Brain microvascular endothelial cell (primary cell): ENCODE measurements at regions not wholly inside any gene's neighbourhood (a gene's known extent, or its start where the extent isn't known, plus 50 kb on each side); places are given as distances from the start of the nearest gene placed in this dataset.

Experiments
- DNase-seq: peaks from one replicate; pipeline ENCODE4 v3.0.0-alpha.2; 2020
- H3K27ac ChIP-seq: fragments of 250-450 bp; sonication (Bioruptor Pico); 2 replicates; pipeline ENCODE4 v1.5.1; 2020; ENCODE audit warnings: mild to moderate bottlenecking, moderate library complexity
- H3K27me3 ChIP-seq: fragments of 250-450 bp; sonication (Bioruptor Pico); replicated peaks from 2 replicates; pipeline ENCODE4 v1.5.1; 2020; ENCODE audit warnings: mild to moderate bottlenecking
- H3K36me3 ChIP-seq: fragments of 250-450 bp; sonication (Bioruptor Pico); replicated peaks from 2 replicates; pipeline ENCODE4 v1.5.1; 2020; ENCODE audit warnings: mild to moderate bottlenecking
- H3K4me3 ChIP-seq: 2 replicates; pipeline ENCODE4 v1.5.1; 2011; ENCODE audit warnings: low read depth, mild to moderate bottlenecking, control low read depth, low read length, moderate library complexity
- in situ Hi-C: cut with HindIII; loops from 2 replicates; pipeline ENCODE4 v1.10.0; 2017; ENCODE audit warnings: low sequenced_read_pairs, low pct_ligation_motif_present
- TF ChIP-seq, protein P1 (sequence below): IDR thresholded peaks from 2 replicates; pipeline ENCODE4 v1.5.1; 2011; ENCODE audit warnings: low read depth, mild to moderate bottlenecking, moderate library complexity, low read length, control low read depth, inconsistent platforms; ENCODE audit errors: missing control alignments

DNA sequence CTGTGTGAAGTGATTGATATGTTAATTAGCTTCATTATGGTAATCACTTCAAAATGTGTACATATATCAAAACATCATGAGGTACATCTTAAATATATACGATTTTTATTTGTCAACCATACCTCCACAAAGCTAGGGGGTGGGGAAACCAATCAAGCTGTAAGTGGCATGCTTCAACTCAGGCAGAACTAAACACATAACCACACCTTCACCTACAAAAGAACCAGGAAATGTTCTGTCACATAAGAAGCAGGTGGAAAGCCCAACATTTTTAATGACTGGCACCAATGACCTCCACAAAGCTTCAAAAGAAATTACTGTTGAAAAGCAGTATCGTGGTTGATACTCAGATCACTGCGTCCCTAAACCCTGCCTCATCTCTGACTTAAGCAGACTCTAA lies 867.7 kb upstream of the EEF2KMT start:
- no peak overlapping the region for H3K27ac ChIP-seq
- in situ Hi-C loops, result no loop called here

DNA sequence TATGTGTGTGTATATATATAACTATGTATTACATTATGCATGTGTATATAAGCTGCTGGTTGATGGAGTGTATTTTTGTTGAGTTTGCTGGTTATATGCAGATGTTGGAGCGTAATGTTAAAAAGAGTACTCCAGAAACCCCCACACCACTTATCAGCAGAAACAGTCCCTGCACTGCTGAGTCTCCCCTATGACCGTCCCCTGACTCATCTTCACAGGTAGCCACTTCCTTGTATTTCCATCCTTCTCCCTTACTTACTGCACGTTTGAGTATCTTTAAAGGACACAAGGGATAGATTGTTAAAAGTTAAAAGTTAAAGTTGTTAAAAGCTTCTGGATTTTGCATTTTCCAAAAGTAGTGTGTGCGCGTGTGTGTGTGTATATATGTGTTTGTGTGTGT lies 853.9 kb upstream of the EEF2KMT start:
- H3K36me3 ChIP-seq, result no peaks in the 10 kb centered on the region
- no peak for DNase-seq
- TF ChIP-seq, protein P1, sequence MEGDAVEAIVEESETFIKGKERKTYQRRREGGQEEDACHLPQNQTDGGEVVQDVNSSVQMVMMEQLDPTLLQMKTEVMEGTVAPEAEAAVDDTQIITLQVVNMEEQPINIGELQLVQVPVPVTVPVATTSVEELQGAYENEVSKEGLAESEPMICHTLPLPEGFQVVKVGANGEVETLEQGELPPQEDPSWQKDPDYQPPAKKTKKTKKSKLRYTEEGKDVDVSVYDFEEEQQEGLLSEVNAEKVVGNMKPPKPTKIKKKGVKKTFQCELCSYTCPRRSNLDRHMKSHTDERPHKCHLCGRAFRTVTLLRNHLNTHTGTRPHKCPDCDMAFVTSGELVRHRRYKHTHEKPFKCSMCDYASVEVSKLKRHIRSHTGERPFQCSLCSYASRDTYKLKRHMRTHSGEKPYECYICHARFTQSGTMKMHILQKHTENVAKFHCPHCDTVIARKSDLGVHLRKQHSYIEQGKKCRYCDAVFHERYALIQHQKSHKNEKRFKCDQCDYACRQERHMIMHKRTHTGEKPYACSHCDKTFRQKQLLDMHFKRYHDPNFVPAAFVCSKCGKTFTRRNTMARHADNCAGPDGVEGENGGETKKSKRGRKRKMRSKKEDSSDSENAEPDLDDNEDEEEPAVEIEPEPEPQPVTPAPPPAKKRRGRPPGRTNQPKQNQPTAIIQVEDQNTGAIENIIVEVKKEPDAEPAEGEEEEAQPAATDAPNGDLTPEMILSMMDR, result no peak

More for the DNA sequence above, 867.7 kb upstream of the EEF2KMT start:
- TF ChIP-seq, protein P1, result no peak
- no peak for DNase-seq
- H3K27me3 ChIP-seq, result no peaks in the 10 kb centered on the region
- H3K4me3 ChIP-seq, result no peak overlapping the region
- no peaks in the 10 kb centered on the region for H3K36me3 ChIP-seq

DNA sequence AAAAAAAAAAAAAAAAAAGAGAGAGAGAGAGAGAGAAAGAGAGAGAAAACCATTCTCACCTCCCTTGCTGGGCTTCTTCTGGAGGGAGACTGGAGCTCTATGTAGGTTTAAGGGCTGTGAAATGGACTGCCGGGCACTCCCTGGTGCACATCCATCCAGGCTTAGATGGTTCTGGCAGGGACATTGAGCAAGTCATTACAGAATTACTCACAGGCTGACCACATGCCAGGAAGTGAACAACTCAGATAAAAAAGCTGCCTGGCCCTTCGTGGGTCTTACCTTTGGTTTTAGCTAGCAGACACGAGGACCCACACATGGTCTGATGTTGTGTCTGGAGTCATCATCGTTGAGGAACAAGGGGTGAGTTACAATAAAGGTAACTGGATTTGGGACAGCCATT lies 847.4 kb upstream of the EEF2KMT start:
- H3K27ac ChIP-seq, result no peak overlapping the region
- H3K4me3 ChIP-seq, result no peak overlapping the region
- TF ChIP-seq, protein P1, result no peak
- H3K36me3 ChIP-seq, result no peaks in the 10 kb centered on the region
- in situ Hi-C loops, result no loop called here
- no peaks in the 10 kb centered on the region for H3K27me3 ChIP-seq
- DNase-seq, result no peak

More for the DNA sequence above, 853.9 kb upstream of the EEF2KMT start:
- in situ Hi-C loops, result no loop called here
- H3K27ac ChIP-seq, result no peak overlapping the region
- no peak overlapping the region for H3K4me3 ChIP-seq
- H3K27me3 ChIP-seq, result no peaks in the 10 kb centered on the region

DNA sequence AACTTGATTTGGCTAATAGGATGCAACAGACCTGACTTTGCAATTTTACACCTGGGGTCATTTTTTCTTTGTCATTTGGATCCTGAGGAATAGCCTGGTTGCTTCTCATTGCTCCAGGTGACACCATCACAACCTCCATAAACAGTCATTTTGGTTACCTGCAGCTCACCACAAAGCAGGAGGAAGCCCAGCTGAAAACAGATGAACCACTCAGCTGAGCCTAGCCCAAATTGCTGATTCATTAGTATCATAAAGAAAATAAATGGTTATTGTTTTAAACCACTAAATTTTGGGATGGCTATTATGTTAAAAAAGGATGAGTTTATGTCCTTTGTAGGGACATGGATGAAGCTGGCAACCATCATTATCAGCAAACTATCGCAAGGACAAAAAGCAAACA lies 841.0 kb upstream of the EEF2KMT start:
- in situ Hi-C loops, result no loop called here
- Histone ChIP-seq H3K27me3 (no peaks in the 10 kb centered on the region), H3K4me3 (no peak overlapping the region), H3K36me3 (no peaks in the 10 kb centered on the region), H3K27ac (no peak overlapping the region)
- TF ChIP-seq, protein P1, result no peak
- no peak for DNase-seq

DNA sequence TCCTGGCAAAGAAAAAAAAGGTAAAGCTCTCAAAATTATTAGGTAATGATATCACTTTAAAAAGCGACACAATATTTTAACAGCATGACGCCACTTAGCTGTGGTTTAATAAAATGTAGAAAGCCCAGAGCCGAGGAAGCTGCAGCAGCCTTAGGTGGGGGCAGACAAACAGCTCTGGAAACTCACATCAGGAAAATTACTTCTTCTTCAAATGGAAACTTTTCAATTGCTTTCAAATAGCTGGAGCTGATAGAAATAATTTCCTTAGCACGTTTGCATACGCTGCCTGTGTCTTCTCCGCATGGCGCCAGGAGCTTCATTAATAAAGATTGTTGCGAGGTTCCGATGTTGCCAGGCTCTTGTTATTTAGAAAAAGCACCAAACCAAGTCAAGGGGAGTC lies 835.3 kb upstream of the EEF2KMT start:
- H3K27me3 ChIP-seq, result no peaks in the 10 kb centered on the region
- TF ChIP-seq, protein P1, result no peak
- H3K27ac ChIP-seq, result no peak overlapping the region
- H3K4me3 ChIP-seq, result no peak overlapping the region
- in situ Hi-C loops, result no loop called here
- no peak for DNase-seq
- no peaks in the 10 kb centered on the region for H3K36me3 ChIP-seq

DNA sequence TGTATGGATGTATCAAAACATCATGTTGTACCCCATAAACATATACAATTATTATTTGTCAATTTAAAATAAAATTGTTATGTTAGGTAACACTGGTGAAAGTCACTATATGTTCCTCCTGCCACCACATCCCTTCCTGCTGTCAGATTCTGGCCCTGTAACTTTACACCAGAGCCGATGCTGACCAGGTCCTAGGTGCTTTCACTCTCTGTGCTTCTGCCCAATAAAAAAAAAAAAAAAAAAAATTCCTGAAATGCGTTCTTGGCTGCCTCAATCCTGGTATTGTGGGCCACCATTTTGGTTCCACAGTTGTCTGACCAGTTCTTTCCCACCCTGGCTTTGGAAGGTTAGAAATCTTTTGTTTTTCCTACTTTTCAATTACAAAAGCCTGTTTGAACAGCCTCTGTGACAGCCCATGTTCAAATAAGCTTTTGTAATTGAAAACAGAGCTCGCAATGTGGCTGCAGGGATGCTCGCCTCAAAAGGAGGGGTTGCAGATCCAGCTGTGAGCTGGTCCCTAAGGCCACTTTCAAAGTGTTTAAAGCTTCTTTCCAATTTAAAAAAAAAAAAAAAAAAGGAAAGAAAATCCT lies 831.0 kb upstream of the EEF2KMT start:
- in situ Hi-C loops, result no loop called here
- TF ChIP-seq, protein P1, result no peak

More for the DNA sequence above, 831.0 kb upstream of the EEF2KMT start:
- DNase-seq, result no peak
- H3K36me3 ChIP-seq, result no peaks in the 10 kb centered on the region
- no peaks in the 10 kb centered on the region for H3K27me3 ChIP-seq
- no peak overlapping the region for H3K4me3 ChIP-seq
- no peak overlapping the region for H3K27ac ChIP-seq
